Neural crest cell (in vitro differentiated cells): ENCODE measurements at regions not wholly inside any gene's neighbourhood (a gene's known extent, or its start where the extent isn't known, plus 50 kb on each side); places are given as distances from the start of the nearest gene placed in this dataset.

Experiments used
- DNase-seq: peaks from one replicate; pipeline ENCODE4 v3.0.0; 2021; ENCODE audit warnings: low read depth, mixed read lengths, low spot score
- H3K27ac Mint-ChIP-seq: one replicate; pipeline ENCODE4 v1.8.0; 2021; ENCODE audit warnings: mild to moderate bottlenecking, mixed read lengths; ENCODE audit not compliant: unreplicated experiment
- H3K27me3 Mint-ChIP-seq: 2 replicates; pipeline ENCODE4 v1.8.0; 2021; ENCODE audit warnings: low read depth, mild to moderate bottlenecking, mixed read lengths
- H3K36me3 Mint-ChIP-seq: 2 replicates; pipeline ENCODE4 v1.8.0; 2021; ENCODE audit warnings: low read depth, mild to moderate bottlenecking, mixed read lengths
- H3K4me1 Mint-ChIP-seq: 2 replicates; pipeline ENCODE4 v1.8.0; 2021; ENCODE audit warnings: mixed read lengths
- H3K4me3 Mint-ChIP-seq: one replicate; pipeline ENCODE4 v1.8.0; 2021; ENCODE audit warnings: mild to moderate bottlenecking, mixed read lengths
- H3K9me3 Mint-ChIP-seq: 2 replicates; pipeline ENCODE4 v1.8.0; 2021; ENCODE audit warnings: mixed read lengths
- TF ChIP-seq, protein P1 (sequence below): fragments of 200-600 bp; sonication (generic); conservative IDR thresholded peaks from 2 replicates; pipeline ENCODE4 v1.5.0; 2021; ENCODE audit warnings: antibody characterized with exemption, mild to moderate bottlenecking

DNA sequence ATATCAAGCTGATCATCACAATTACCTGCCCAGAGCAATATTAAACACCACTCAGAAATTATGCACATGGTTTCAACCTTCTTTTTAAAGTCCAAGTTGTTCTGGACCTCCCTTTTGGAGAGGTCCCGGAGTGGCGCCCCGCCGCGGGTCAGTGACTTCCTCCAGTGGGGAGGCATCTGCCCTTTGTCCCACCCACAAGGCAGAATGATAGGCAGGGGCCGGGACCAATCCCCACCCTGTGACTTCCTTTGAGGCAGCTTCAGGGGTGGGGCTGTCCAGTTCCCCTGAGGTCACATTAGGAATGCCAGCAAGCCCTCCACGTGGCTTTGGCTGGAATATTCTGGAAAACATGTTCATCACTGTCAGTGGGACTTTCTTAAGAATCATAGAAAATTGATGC lies 207.0 kb downstream of the ANKRD60 start:
- Mint-ChIP-seq H3K27ac (no peak overlapping the region), H3K27me3 (peaks cover 14% of the 10 kb centered on the region), H3K4me1 (peaks cover 20% of the 10 kb centered on the region), H3K9me3 (no peaks in the 10 kb centered on the region), H3K4me3 (no peak overlapping the region), H3K36me3 (no peaks in the 10 kb centered on the region)
- DNase-seq = no peak
- TF ChIP-seq, protein P1, sequence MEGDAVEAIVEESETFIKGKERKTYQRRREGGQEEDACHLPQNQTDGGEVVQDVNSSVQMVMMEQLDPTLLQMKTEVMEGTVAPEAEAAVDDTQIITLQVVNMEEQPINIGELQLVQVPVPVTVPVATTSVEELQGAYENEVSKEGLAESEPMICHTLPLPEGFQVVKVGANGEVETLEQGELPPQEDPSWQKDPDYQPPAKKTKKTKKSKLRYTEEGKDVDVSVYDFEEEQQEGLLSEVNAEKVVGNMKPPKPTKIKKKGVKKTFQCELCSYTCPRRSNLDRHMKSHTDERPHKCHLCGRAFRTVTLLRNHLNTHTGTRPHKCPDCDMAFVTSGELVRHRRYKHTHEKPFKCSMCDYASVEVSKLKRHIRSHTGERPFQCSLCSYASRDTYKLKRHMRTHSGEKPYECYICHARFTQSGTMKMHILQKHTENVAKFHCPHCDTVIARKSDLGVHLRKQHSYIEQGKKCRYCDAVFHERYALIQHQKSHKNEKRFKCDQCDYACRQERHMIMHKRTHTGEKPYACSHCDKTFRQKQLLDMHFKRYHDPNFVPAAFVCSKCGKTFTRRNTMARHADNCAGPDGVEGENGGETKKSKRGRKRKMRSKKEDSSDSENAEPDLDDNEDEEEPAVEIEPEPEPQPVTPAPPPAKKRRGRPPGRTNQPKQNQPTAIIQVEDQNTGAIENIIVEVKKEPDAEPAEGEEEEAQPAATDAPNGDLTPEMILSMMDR = no peak

DNA sequence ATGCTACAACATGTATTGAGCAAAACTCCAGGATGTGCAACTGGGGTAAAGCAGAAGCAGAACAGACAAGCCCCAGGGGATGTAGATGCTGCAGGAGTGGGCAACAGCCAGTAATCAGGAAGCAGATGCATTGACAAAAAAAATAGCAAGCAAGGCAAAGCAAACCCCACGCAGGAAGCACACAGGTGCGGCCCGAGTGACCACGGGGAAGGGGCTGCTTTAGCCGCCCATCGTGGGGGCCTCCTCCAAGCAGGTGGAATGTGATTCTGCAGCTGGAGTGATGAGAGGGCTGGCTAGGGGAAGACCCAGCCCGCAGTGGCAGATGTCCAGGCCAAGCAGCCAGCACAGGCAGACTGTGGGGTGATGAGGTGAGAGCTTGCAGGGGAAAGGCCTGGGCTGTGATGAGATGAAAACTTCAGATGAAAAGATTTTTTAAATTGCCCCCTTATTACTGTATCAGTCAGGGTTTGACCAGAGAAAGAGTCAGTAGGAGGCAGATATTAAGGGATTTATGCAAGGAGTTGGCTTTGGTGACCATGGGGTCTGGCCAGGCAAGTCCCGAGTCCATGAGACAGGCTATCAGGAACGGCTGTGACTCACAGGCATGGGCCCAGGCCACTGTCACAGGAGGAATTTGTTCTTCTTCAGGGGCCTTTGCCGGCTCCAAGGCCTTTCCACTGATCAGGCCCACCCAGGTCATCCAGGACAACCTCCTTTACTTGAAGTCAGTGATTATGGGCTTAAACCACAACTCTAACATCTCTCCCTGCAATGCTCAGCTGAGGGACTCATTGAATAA lies 207.6 kb downstream of the ANKRD60 start:
- Mint-ChIP-seq H3K36me3 (no peaks in the 10 kb centered on the region), H3K27ac (no peak overlapping the region), H3K4me1 (peaks cover 20% of the 10 kb centered on the region), H3K4me3 (no peak overlapping the region), H3K9me3 (no peaks in the 10 kb centered on the region), H3K27me3 (peaks cover 14% of the 10 kb centered on the region)
- TF ChIP-seq, protein P1 = no peak
- DNase-seq = no peak

DNA sequence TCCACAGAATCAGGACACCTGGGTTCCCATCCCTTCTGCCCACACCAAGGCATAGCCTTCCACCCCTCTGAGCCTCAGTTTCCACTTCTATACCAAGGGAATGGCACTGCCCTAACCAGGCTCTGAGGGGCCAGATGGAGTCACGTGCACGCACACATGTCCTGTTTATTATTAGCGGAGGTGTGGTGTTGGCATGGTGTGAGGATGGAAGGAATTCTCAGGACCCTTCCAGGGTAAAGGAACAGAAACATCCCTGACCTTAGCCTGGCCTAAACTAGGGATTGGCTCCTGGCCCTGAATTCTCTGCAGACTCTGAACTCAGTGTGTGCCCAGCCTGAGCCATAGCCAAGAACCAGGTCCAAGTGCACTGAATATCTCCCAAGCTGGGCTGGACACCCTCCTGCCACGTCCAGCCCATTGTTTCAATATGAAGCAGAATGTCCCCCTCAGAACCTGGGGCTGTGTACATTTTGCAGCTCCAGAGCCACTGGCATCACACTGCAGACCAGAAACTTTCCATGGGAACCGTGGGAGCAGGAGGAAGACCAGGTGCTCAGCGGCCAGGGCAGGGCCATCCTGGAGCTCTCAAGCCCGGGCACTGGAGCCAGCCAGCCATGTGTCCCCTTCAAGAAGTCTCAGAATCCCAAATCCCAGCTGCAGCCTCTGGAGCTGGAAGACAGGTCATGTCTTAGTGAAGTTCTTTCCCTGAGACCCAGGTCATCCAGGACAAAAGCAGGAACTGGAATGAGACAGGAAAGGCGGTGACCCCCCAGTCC lies 208.4 kb downstream of the ANKRD60 start:
- Mint-ChIP-seq H3K4me1 (peaks cover 20% of the 10 kb centered on the region), H3K4me3 (no peak overlapping the region), H3K27me3 (peaks cover 17% of the 10 kb centered on the region), H3K27ac (no peak overlapping the region), H3K36me3 (no peaks in the 10 kb centered on the region), H3K9me3 (peaks cover 2% of the 10 kb centered on the region)
- no peak for DNase-seq
- TF ChIP-seq, protein P1 = no peak

DNA sequence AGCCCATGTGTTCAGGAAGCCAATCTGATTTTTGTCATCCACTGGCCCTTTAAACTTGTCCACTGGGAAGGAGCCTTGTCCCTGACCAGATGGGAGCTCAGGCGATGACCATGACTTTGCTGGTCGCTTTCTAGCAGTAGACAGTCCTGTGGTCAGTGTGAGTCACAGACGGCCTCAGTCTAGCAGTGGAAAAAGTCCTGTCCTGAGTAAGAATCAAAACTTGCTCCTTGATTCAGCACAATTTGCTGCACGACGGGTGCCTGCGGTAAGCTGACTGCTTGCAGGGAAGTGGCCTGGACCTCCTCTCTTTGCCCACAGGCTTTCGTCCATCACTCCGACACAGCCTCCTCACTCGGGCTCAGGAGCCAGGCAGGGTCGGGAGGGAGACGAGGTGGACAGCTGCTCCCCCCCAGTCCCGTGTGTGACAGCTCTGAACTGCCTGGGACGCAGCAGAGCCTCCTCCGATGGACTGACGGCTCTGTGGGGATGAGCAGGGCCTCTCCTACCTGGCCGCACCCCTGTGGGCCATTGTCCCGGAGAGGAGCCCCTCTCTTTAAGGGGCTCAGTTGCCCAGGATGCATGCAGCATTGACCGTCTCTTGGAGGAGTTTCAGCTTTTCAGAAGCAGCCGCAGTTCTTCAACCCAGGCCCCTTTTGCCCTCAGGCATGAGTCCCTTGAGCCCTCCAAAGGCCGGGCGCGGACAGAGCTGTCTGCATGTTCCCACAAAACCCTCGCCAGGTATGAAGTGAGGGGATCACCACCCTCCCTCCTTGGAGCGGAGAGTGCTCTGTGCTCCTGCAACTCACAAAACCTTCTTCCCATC lies 209.2 kb downstream of the ANKRD60 start:
- DNase-seq = no peak
- H3K9me3 Mint-ChIP-seq = peaks cover 2% of the 10 kb centered on the region
- TF ChIP-seq, protein P1 = no peak
- peaks cover 20% of the 10 kb centered on the region for H3K4me1 Mint-ChIP-seq
- H3K36me3 Mint-ChIP-seq = no peaks in the 10 kb centered on the region
- H3K27ac Mint-ChIP-seq = no peak overlapping the region
- H3K4me3 Mint-ChIP-seq = no peak overlapping the region
- H3K27me3 Mint-ChIP-seq = peaks cover 21% of the 10 kb centered on the region

DNA sequence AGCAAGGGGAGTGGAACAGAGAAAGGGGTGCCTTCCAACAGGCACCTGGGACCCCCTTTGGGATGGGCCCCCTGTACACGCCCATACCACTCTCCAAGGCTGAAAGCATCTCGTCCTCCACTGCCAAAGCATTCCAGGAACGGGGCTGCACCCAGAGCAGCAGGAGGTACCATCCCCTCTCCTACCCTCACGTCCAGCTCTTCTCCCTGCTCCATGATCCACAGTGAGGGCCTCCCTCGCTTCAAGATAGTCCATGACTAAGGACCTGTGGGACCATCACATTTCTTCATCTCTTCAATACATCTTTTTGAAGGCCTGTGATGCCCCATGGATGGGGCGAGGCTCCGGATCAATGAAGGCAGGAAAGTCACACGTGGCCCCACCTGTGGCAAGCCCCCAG lies 209.9 kb downstream of the ANKRD60 start:
- TF ChIP-seq, protein P1 = no peak
- Mint-ChIP-seq H3K27me3 (peaks cover 22% of the 10 kb centered on the region), H3K36me3 (no peaks in the 10 kb centered on the region), H3K4me1 (peaks cover 21% of the 10 kb centered on the region), H3K4me3 (no peak overlapping the region), H3K27ac (no peak overlapping the region), H3K9me3 (peaks cover 2% of the 10 kb centered on the region)
- no peak for DNase-seq
